Stimulated activated CD8-positive, alpha-beta memory T cell treated with anti-CD3 and anti-CD28 coated beads, Interleukin-12 subunit alpha, Interleukin-12 subunit beta, amount 100 ng/mL, for 1 hour (primary cell): ENCODE measurements at regions not wholly inside any gene's neighbourhood (a gene's known extent, or its start where the extent isn't known, plus 50 kb on each side); places are given as distances from the start of the nearest gene placed in this dataset.

ENCODE experiments used
- DNase-seq: peaks from one replicate; pipeline ENCODE4 v3.0.0-alpha.2; 2020; ENCODE audit warnings: low read depth

GRCh38 chr14:58697930-58698642 is 60.3 kb downstream of the DACT1 start:
- no peak for DNase-seq

GRCh38 chr14:58699681-58700205 is 62.0 kb downstream of the DACT1 start:
- DNase-seq = no peak

- no peak for DNase-seq
Observed at GRCh38 chr14:58701156-58701555, 63.4 kb downstream of the DACT1 start.

- no peak for DNase-seq
Observed at GRCh38 chr14:58701604-58702003, 63.8 kb downstream of the DACT1 start.

- no peak for DNase-seq
Observed at GRCh38 chr14:58702441-58703160, 64.8 kb downstream of the DACT1 start.

GRCh38 chr14:58703161-58703506 is 65.4 kb downstream of the DACT1 start:
- no peak for DNase-seq

- no peak for DNase-seq
Observed at GRCh38 chr14:58705066-58705465, 67.3 kb downstream of the DACT1 start.

- DNase-seq = no peak
Observed at GRCh38 chr14:58707949-58708348, 70.2 kb downstream of the DACT1 start.

GRCh38 chr14:58709949-58710348 is 72.2 kb downstream of the DACT1 start:
- no peak for DNase-seq

- no peak for DNase-seq
Observed at GRCh38 chr14:58711382-58711781, 73.6 kb downstream of the DACT1 start.

GRCh38 chr14:58712357-58712756 is 74.6 kb downstream of the DACT1 start:
- DNase-seq = no peak

GRCh38 chr14:58713677-58714076 is 75.9 kb downstream of the DACT1 start:
- DNase-seq = no peak

GRCh38 chr14:58716706-58717105 is 78.9 kb downstream of the DACT1 start:
- DNase-seq = no peak

GRCh38 chr14:58717211-58717610 is 79.4 kb downstream of the DACT1 start:
- no peak for DNase-seq

GRCh38 chr14:58717813-58718212 is 80.1 kb downstream of the DACT1 start:
- DNase-seq = no peak

GRCh38 chr14:58718226-58719205 is 80.8 kb downstream of the DACT1 start:
- DNase-seq = no peak

- DNase-seq = no peak
Observed at GRCh38 chr14:58721723-58722122, 84.0 kb downstream of the DACT1 start.

GRCh38 chr14:58722441-58722840 is 84.7 kb downstream of the DACT1 start:
- DNase-seq = no peak

GRCh38 chr14:58724206-58724605 is 86.4 kb downstream of the DACT1 start:
- no peak for DNase-seq

GRCh38 chr14:58724702-58725101 is 86.9 kb downstream of the DACT1 start:
- no peak for DNase-seq

GRCh38 chr14:58725226-58725625 is 87.5 kb downstream of the DACT1 start:
- DNase-seq = no peak

GRCh38 chr14:58725871-58726270 is 88.1 kb downstream of the DACT1 start:
- DNase-seq = no peak
